ENCODE measurements at regions not wholly inside any gene's neighbourhood (a gene's known extent, or its start where the extent isn't known, plus 50 kb on each side); places are given as distances from the start of the nearest gene placed in this dataset.

GRCh38 chr2:6635296-6635695 is 230.4 kb downstream of the CMPK2 start (continued):
- TF ChIP-seq RFX5 (IDR thresholded peaks at IDR 0.05; ENCODE audit: low read length): no peak
- TF ChIP-seq, protein P1, sequence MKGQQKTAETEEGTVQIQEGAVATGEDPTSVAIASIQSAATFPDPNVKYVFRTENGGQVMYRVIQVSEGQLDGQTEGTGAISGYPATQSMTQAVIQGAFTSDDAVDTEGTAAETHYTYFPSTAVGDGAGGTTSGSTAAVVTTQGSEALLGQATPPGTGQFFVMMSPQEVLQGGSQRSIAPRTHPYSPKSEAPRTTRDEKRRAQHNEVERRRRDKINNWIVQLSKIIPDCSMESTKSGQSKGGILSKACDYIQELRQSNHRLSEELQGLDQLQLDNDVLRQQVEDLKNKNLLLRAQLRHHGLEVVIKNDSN (IDR thresholded peaks at IDR 0.05; ENCODE audit: borderline replicate concordance, low read depth): no peak
- no peak for TF ChIP-seq NFIC (IDR thresholded peaks at IDR 0.05; ENCODE audit: borderline replicate concordance)
- TF ChIP-seq TCF12 (IDR thresholded peaks at IDR 0.05): no peak
- TF ChIP-seq RAD21 (IDR thresholded peaks at IDR 0.05; ENCODE audit: low read length): no peak
- TF ChIP-seq, protein P2, sequence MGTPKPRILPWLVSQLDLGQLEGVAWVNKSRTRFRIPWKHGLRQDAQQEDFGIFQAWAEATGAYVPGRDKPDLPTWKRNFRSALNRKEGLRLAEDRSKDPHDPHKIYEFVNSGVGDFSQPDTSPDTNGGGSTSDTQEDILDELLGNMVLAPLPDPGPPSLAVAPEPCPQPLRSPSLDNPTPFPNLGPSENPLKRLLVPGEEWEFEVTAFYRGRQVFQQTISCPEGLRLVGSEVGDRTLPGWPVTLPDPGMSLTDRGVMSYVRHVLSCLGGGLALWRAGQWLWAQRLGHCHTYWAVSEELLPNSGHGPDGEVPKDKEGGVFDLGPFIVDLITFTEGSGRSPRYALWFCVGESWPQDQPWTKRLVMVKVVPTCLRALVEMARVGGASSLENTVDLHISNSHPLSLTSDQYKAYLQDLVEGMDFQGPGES (IDR thresholded peaks at IDR 0.05; ENCODE audit: low read depth, low read length): no peak
- TF ChIP-seq NRF1 (IDR thresholded peaks at IDR 0.05; ENCODE audit: low read depth, low read length): no peak
- TF ChIP-seq TEAD4 (IDR thresholded peaks at IDR 0.05; ENCODE audit: borderline replicate concordance, insufficient read depth): no peak
- no peak for TF ChIP-seq MXI1 (IDR thresholded peaks at IDR 0.05; ENCODE audit: low read depth, low read length)
- TF ChIP-seq POLR2AphosphoS5 (IDR thresholded peaks at IDR 0.05; ENCODE audit: low read depth, low read length): no peak
- no peak for TF ChIP-seq SIN3A (IDR thresholded peaks at IDR 0.05; ENCODE audit: borderline replicate concordance, low read depth, low read length)
- TF ChIP-seq CHD2 (IDR thresholded peaks at IDR 0.05; ENCODE audit: low read length, partially characterized antibody): no peak
- no peak for TF ChIP-seq ZBTB33 (IDR thresholded peaks at IDR 0.05; ENCODE audit: borderline replicate concordance, low read depth)
- TF ChIP-seq MAX (IDR thresholded peaks at IDR 0.05; ENCODE audit: low read depth): no peak

GRCh38 chr2:6637330-6637729 is 228.4 kb downstream of the CMPK2 start:
- DNase-seq: peak; percentile 44
- H4K20me1 ChIP-seq (ENCODE audit: insufficient read depth): no peaks in the 10 kb centered on the region
- H3K4me2 ChIP-seq: no peak overlapping the region
- no peaks in the 10 kb centered on the region for H3K9me3 ChIP-seq
- H3K27ac ChIP-seq (ENCODE audit: low read depth in 2 of 2, low read length in 1 of 2): no peak overlapping the region
- ChIA-PET POLR2A (no interaction called here), CTCF (no interaction called here)
- H3K79me2 ChIP-seq (ENCODE audit: insufficient read depth): no peaks in the 10 kb centered on the region
- no peak overlapping the region for H3K4me3 ChIP-seq (ENCODE audit: low read depth in 2 of 2, low read length in 1 of 2)
- no peaks in the 10 kb centered on the region for H3K9me2 ChIP-seq
- no peak overlapping the region for H3K9ac ChIP-seq
- no peaks in the 10 kb centered on the region for H3F3A ChIP-seq (replicated peaks; ENCODE audit: insufficient read depth)
- no peak overlapping the region for H2AFZ ChIP-seq (ENCODE audit: low read depth)
- WGBS (ENCODE audit: low lambda C conversion rate): 7% methylated on average over 2 of the region's 2 CpGs
- no peaks in the 10 kb centered on the region for H3K27me3 ChIP-seq (ENCODE audit: insufficient read depth)
- H3K36me3 ChIP-seq (replicated peaks in 1 of 2; ENCODE audit: control insufficient read depth in 1 of 2, insufficient read depth in 2 of 2, low read length in 1 of 2): no peaks in the 10 kb centered on the region
- peaks cover 0 to 20% of the 10 kb centered on the region in 2 experiments; a peak in 3 of 4 replicates for H3K4me1 ChIP-seq (ENCODE audit: control insufficient read depth in 1 of 2, insufficient read depth in 2 of 2, low read depth in 1 of 2, low read length in 1 of 2)
- 0 out of 2 replicates have a peak, but pooled peaks have one; percentile 49 for TF ChIP-seq FOXJ3 (CRISPR knock-in tag; IDR thresholded peaks at IDR 0.05)
- TF ChIP-seq MXI1 (IDR thresholded peaks at IDR 0.05; ENCODE audit: low read depth, low read length): 0 out of 2 replicates have a peak, but pooled peaks have one; percentile 19
- TF ChIP-seq, protein P3, sequence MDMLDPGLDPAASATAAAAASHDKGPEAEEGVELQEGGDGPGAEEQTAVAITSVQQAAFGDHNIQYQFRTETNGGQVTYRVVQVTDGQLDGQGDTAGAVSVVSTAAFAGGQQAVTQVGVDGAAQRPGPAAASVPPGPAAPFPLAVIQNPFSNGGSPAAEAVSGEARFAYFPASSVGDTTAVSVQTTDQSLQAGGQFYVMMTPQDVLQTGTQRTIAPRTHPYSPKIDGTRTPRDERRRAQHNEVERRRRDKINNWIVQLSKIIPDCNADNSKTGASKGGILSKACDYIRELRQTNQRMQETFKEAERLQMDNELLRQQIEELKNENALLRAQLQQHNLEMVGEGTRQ (IDR thresholded peaks at IDR 0.05; ENCODE audit: borderline replicate concordance, low read depth, low read length): no peak
- no peak for TF ChIP-seq MAX (IDR thresholded peaks at IDR 0.05; ENCODE audit: low read depth)
- no peak for TF ChIP-seq ZBTB33 (IDR thresholded peaks at IDR 0.05; ENCODE audit: borderline replicate concordance, low read depth)
- TF ChIP-seq CHD2 (IDR thresholded peaks at IDR 0.05; ENCODE audit: low read length, partially characterized antibody): peak; percentile 68
- peak; percentile 94 for TF ChIP-seq GATA2 (CRISPR knock-in tag; IDR thresholded peaks at IDR 0.05)
- TF ChIP-seq GABPA (IDR thresholded peaks at IDR 0.05; ENCODE audit: low read depth): no peak
- no peak for TF ChIP-seq FOXM1 (IDR thresholded peaks at IDR 0.05; ENCODE audit: low read depth)
- no peak for TF ChIP-seq REST (IDR thresholded peaks at IDR 0.05; ENCODE audit: low read depth, low read length)
- TF ChIP-seq RFX5 (IDR thresholded peaks at IDR 0.05; ENCODE audit: low read length): no peak

Data from SK-N-SH (cell line).